ENCODE measurements at regions not wholly inside any gene's neighbourhood (a gene's known extent, or its start where the extent isn't known, plus 50 kb on each side); places are given as distances from the start of the nearest gene placed in this dataset.

- no peak overlapping the region for H3K4me3 ChIP-seq (ENCODE audit: low read depth, low read length)
These were observed 417.6 kb upstream of the MEX3C start for GRCh38 chr18:51614967-51615571.

GRCh38 chr18:51617167-51617566 lies 419.7 kb upstream of the MEX3C start:
- no peak overlapping the region for H3K4me3 ChIP-seq (ENCODE audit: low read depth, low read length)
- TF ChIP-seq CTCF (IDR thresholded peaks at IDR 0.05; ENCODE audit: low read depth, low read length), result no peak
- peak; percentile 54 for DNase-seq (ENCODE audit: low read depth, low spot score)
- in situ Hi-C loops (cut with HindIII; ENCODE audit: low sequenced_read_pairs), result no loop called here

More at GRCh38 chr18:51614967-51615571, 417.6 kb upstream of the MEX3C start:
- TF ChIP-seq CTCF (IDR thresholded peaks at IDR 0.05; ENCODE audit: low read depth, low read length), result no peak
- in situ Hi-C loops (cut with HindIII; ENCODE audit: low sequenced_read_pairs), result no loop called here
- DNase-seq (ENCODE audit: low read depth, low spot score), result peak; percentile 43

- DNase-seq (ENCODE audit: low read depth, low spot score), result no peak
- H3K4me3 ChIP-seq (ENCODE audit: low read depth, low read length), result no peak overlapping the region
- no peak for TF ChIP-seq CTCF (IDR thresholded peaks at IDR 0.05; ENCODE audit: low read depth, low read length)
- in situ Hi-C loops (cut with HindIII; ENCODE audit: low sequenced_read_pairs), result no loop called here
These were observed 420.2 kb upstream of the MEX3C start for GRCh38 chr18:51617572-51618260.

GRCh38 chr18:51619283-51619682 lies 421.8 kb upstream of the MEX3C start:
- H3K4me3 ChIP-seq (ENCODE audit: low read depth, low read length), result no peak overlapping the region
- TF ChIP-seq CTCF (IDR thresholded peaks at IDR 0.05; ENCODE audit: low read depth, low read length), result no peak
- in situ Hi-C loops (cut with HindIII; ENCODE audit: low sequenced_read_pairs), result no loop called here
- no peak for DNase-seq (ENCODE audit: low read depth, low spot score)

GRCh38 chr18:51621113-51621863 lies 423.8 kb upstream of the MEX3C start:
- H3K4me3 ChIP-seq (ENCODE audit: low read depth, low read length), result no peak overlapping the region
- peak; percentile 55 for DNase-seq (ENCODE audit: low read depth, low spot score)
- in situ Hi-C loops (cut with HindIII; ENCODE audit: low sequenced_read_pairs), result no loop called here
- peak; percentile 86 for TF ChIP-seq CTCF (IDR thresholded peaks at IDR 0.05; ENCODE audit: low read depth, low read length)

- no peak for DNase-seq (ENCODE audit: low read depth, low spot score)
- TF ChIP-seq CTCF (IDR thresholded peaks at IDR 0.05; ENCODE audit: low read depth, low read length), result no peak
- in situ Hi-C loops (cut with HindIII; ENCODE audit: low sequenced_read_pairs), result no loop called here
- no peak overlapping the region for H3K4me3 ChIP-seq (ENCODE audit: low read depth, low read length)
These were observed 424.3 kb upstream of the MEX3C start for GRCh38 chr18:51621864-51622160.
